K562 (cell line): ENCODE measurements at regions not wholly inside any gene's neighbourhood (a gene's known extent, or its start where the extent isn't known, plus 50 kb on each side); places are given as distances from the start of the nearest gene placed in this dataset.

ENCODE experiments used
- ATAC-seq: fragments of 200-7000 bp; cut with Tn5 transposase; 3 replicates; pipeline ENCODE4 v1.9.1; 2020; ENCODE audit warnings: moderate library complexity
- BruUV-seq: library from RNA; stranded (reverse); fragments of 400-500 nt; replicated peaks from 2 replicates; lab custom pipeline; 2021; lab: Mats Ljungman, UMichigan
- CTCF ChIA-PET: fragments of 300-600 bp; formaldehyde crosslinking; extraction: SDS; loops from one replicate; lab custom pipeline; 2021; ENCODE audit warnings: low intra/inter-chr PET ratio; lab: Yijun Ruan, JAX
- POLR2A ChIA-PET: fragments of 300-600, 350-650 bp; sonication (Branson Sonifier 250); formaldehyde crosslinking; extraction: SDS; loops from one replicate; lab custom pipeline; 2021; ENCODE audit warnings: antibody characterized with exemption, inconsistent platforms; lab: Yijun Ruan, JAX
- DNase-seq, 4 experiments: peaks; one replicate each; pipeline versions ENCODE4 v3.0.0 to v3.0.0-alpha.2; 2011 to 2018; ENCODE audit warnings: low spot score in 3 of 4, mixed read lengths in 3 of 4; ENCODE audit errors: extremely low read depth in 1 of 4
- FAIRE-seq: peaks from 2 replicates; lab custom pipeline; 2011; peaks lifted over from hg19 to GRCh38; lab: Jason Lieb, UNC
- H2AFZ ChIP-seq: 2 replicates; pipeline ENCODE4 v1.6.0; 2011; ENCODE audit warnings: low read depth, low read length, control low read depth, inconsistent platforms
- H3K27ac ChIP-seq: fragments of 200-600 bp; 3 replicates; pipeline ENCODE4 v1.8.0; 2011; ENCODE audit warnings: low read depth, mild to moderate bottlenecking, control low read depth, inconsistent platforms, low read length, moderate library complexity, mixed read lengths; ENCODE audit errors: extremely low read depth
- H3K27me3 ChIP-seq, 2 experiments: fragments of 300-600 bp in 1 of 2; 2 replicates in 1 of 2; 3 replicates in 1 of 2; pipeline versions ENCODE4 v1.6.0 to v1.8.0; 2011; ENCODE audit warnings: inconsistent platforms in 2 of 2, low read length in 2 of 2, mild to moderate bottlenecking in 1 of 2, mixed read lengths in 1 of 2, moderate library complexity in 1 of 2; ENCODE audit not compliant: control insufficient read depth in 2 of 2, insufficient read depth in 2 of 2
- H3K36me3 ChIP-seq: fragments of 300-600 bp; 3 replicates; pipeline ENCODE4 v1.8.0; 2011; ENCODE audit warnings: mild to moderate bottlenecking, low read length, inconsistent platforms; ENCODE audit not compliant: control insufficient read depth, insufficient read depth
- H3K4me1 ChIP-seq, 2 experiments: fragments of 200-600 bp in 1 of 2; replicated peaks in 1 of 2; 2 replicates in 1 of 2; 3 replicates in 1 of 2; pipeline versions ENCODE4 v1.5.1 to v1.8.0; 2011; ENCODE audit warnings: inconsistent platforms in 2 of 2, low read length in 2 of 2, mild to moderate bottlenecking in 1 of 2, mixed read lengths in 1 of 2, moderate library complexity in 1 of 2; ENCODE audit not compliant: control insufficient read depth in 2 of 2, insufficient read depth in 2 of 2
- H3K4me2 ChIP-seq: 2 replicates; pipeline ENCODE4 v1.6.1; 2011; ENCODE audit warnings: low read length, control low read depth, inconsistent platforms, mixed read lengths; ENCODE audit not compliant: insufficient read depth
- H3K4me3 ChIP-seq: fragments of 200-600 bp; sonication (generic), shearing (Covaris generic); 2 replicates; pipeline ENCODE4 v1.5.1; 2016; ENCODE audit warnings: control low read depth, inconsistent platforms
- H3K79me2 ChIP-seq: fragments of 200-600 bp; 3 replicates; pipeline ENCODE4 v1.8.0; 2011; ENCODE audit warnings: low read length, inconsistent platforms; ENCODE audit not compliant: control insufficient read depth, insufficient read depth
- H3K9ac ChIP-seq, 2 experiments: 2 replicates each; pipeline versions ENCODE4 v1.6.0 to v1.6.1; 2011; ENCODE audit warnings: low read depth in 2 of 2, low read length in 2 of 2, control low read depth in 1 of 2, inconsistent platforms in 1 of 2, mild to moderate bottlenecking in 1 of 2, mixed read lengths in 1 of 2; ENCODE audit not compliant: insufficient read depth in 1 of 2
- H3K9me1 ChIP-seq: one replicate; pipeline ENCODE4 v1.6.0; 2011; ENCODE audit warnings: inconsistent platforms, mild to moderate bottlenecking, low read length, moderate library complexity; ENCODE audit not compliant: control insufficient read depth, insufficient read depth
- H3K9me3 ChIP-seq: replicated peaks from 2 replicates; pipeline ENCODE4 v1.5.1; 2011; ENCODE audit warnings: low read depth, low read length, inconsistent platforms; ENCODE audit not compliant: control insufficient read depth, insufficient read depth
- H4K20me1 ChIP-seq: replicated peaks from 2 replicates; pipeline ENCODE4 v1.6.1; 2011; ENCODE audit warnings: low read length, inconsistent platforms, mixed read lengths; ENCODE audit not compliant: control insufficient read depth, insufficient read depth
- PBX2 ChIP-seq, 2 experiments: IDR thresholded peaks in 1 of 2; conservative IDR thresholded peaks in 1 of 2; 2 replicates each; pipeline ENCODE4 v1.6.1; 2016; ENCODE audit warnings: low read depth in 2 of 2, mild to moderate bottlenecking in 1 of 2, missing compliant biosample characterization in 1 of 2, missing genetic modification characterization in 1 of 2, moderate library complexity in 1 of 2
- TSC22D4 ChIP-seq: fragments of 450-650 bp; IDR thresholded peaks from 2 replicates; pipeline ENCODE4 v1.6.1; 2016; ENCODE audit warnings: missing genetic modification characterization, missing biosample characterization, control low read depth
- WGBS: fragments of 100-300 bp; shearing (Covaris generic); methylation state at CpG from one replicate; pipeline ENCODE4 v1.1.6; 2016; ENCODE audit warnings: low coverage, mixed read lengths; ENCODE audit not compliant: insufficient coverage; ENCODE audit errors: missing lambda C conversion rate; 5-methylcytosine and 5-hydroxymethylcytosine counted together
- in situ Hi-C: fragments of 300-500 bp; cut with MboI; formaldehyde crosslinking; loops from 4 replicates; pipeline ENCODE4 v1.15.0; 2018; ENCODE audit warnings: inconsistent platforms, mixed read lengths
- intact Hi-C: fragments of 100-400 bp; cut with micrococcal nuclease; formaldehyde crosslinking; loops from 2 replicates; pipeline ENCODE4 v1.14.2; 2022

GRCh38 chr20:17795501-17796071, 95.8 kb downstream of the BANF2 start:
- no peaks in the 10 kb centered on the region for H3K79me2 ChIP-seq
- DNase-seq (no peak), FAIRE-seq (no peak), ATAC-seq (no peak)
- ChIA-PET POLR2A (interaction anchor here (0.8 to 1.5 kb wide), 2 partner anchors 11 to 19 kb away, joined by 3 to 8 read pairs; no protein-coding TSS in a partner anchor), CTCF (no interaction called here)
- H3K4me1 ChIP-seq = no peaks in the 10 kb centered on the region
- H3K27ac ChIP-seq = no peak overlapping the region
- TF ChIP-seq PBX2 (CRISPR knock-in tag; IDR thresholded peaks at IDR 0.05; ENCODE audit: low read depth) (no peak), PBX2 (tag; conservative IDR thresholded peaks at IDR 0.05; ENCODE audit: low read depth) (peak; percentile 47), TSC22D4 (no peak)
- no peaks in the 10 kb centered on the region for H3K9me3 ChIP-seq
- no peak overlapping the region for H3K9ac ChIP-seq
- no peak overlapping the region for H3K4me3 ChIP-seq
- in situ Hi-C loops = no loop called here
- no peak overlapping the region for H2AFZ ChIP-seq
- intact Hi-C loops = no loop called here
- peaks cover 0 to 22% of the 10 kb centered on the region in 2 experiments; a peak in 4 of 5 replicates for H3K27me3 ChIP-seq
- no peaks in the 10 kb centered on the region for H3K36me3 ChIP-seq
- no peaks in the 10 kb centered on the region for H4K20me1 ChIP-seq
- no peak overlapping the region for H3K4me2 ChIP-seq
- H3K9me1 ChIP-seq = no peaks in the 10 kb centered on the region
- BruUV-seq = no TSS peak
- WGBS = 0% methylated on average over 4 of the region's 5 CpGs
